ENCODE measurements at regions not wholly inside any gene's neighbourhood (a gene's known extent, or its start where the extent isn't known, plus 50 kb on each side); places are given as distances from the start of the nearest gene placed in this dataset.

DNA sequence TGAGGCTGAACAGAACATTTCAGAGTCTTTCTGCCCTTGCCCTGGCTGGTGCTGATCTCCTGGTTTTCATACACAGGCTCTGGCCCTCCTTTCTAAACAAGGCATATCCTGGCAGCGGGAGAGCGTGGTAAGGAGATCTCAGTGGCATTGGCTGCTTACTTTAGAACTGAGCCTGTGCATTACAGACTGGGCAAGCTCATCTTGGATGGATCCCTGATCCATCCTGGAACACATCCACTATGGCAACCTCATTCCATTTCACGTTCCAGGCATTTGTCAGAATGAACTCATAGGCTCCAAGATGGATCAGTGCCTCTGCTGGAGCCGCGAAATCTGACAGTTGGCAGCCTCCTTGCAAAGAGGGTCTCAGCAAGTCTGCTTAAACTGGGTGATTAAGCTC is 224.5 kb upstream of the PELI2 start:
- TF ChIP-seq CTCF (IDR thresholded peaks at IDR 0.05) (no peak), POLR2A (IDR thresholded peaks at IDR 0.05) (no peak)

All from adrenal gland (tissue), 5 donors.